ENCODE measurements at regions not wholly inside any gene's neighbourhood (a gene's known extent, or its start where the extent isn't known, plus 50 kb on each side); places are given as distances from the start of the nearest gene placed in this dataset.

- no peak for TF ChIP-seq CTCF (IDR thresholded peaks at IDR 0.05)
- TF ChIP-seq POLR2A (IDR thresholded peaks at IDR 0.05): no peak
Observed at GRCh38 chr4:17038510-17039176, 140.2 kb upstream of the LDB2 start.
